HS-5 (cell line): ENCODE measurements at regions not wholly inside any gene's neighbourhood (a gene's known extent, or its start where the extent isn't known, plus 50 kb on each side); places are given as distances from the start of the nearest gene placed in this dataset.

Source experiments
- DNase-seq: peaks from one replicate; pipeline ENCODE4 v3.0.0-alpha.2; 2012; ENCODE audit warnings: low read depth

DNA sequence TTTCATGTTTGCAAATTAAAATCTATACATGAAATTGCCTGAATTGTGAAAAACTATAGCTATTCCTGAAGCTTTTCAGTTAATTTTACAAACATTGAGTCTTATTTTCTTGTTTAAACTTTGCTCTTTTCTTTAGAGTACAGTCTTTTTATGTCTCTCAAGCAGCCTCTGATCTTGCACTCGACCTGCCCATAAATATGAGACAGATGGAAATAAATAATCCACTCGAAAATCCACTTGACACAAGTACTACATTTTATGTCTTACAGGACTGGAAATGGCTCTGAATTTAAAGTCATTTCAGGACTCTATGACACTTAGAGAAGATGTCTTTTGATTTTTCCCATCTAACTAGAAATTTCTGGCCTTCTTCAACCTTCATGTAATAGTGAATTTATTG is 283.8 kb downstream of the USP25 start:
- DNase-seq = no peak

DNA sequence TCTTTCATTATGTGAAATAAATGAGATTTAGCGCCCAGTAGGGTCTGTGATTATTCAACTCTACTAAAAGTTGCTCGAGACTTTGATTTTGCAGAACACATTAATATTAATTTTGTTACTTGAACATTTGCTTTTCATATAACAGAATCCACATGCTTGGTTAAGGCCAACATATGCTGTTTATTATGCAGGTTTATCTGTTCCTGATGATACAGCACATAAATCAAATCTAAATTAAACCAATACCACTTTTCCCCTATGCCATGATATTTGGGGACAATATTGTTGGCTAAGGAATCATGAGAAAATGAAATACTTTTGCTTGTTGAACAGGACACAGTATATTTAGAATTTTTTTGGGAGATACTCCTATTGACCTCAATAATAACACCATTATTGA is 291.1 kb downstream of the USP25 start:
- no peak for DNase-seq

DNA sequence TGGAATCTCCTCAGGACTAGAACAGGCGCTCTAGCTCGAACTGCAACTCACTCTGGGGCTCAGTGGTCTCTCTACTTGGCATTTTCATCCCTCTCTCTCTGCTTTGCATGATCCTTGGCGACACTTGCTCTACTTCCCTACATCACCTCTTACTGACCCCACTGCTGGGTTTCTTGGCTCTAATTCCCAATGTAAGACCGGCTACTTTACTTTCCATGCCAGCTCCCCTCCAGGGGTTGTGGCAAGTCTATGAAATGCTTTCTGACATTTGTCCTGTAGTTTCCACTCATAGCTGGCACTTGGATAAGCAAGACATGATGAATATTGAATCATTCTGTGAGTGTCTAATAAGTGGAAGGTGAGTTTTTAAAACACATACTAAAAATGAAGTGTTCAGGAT is 292.3 kb downstream of the USP25 start:
- DNase-seq = no peak

DNA sequence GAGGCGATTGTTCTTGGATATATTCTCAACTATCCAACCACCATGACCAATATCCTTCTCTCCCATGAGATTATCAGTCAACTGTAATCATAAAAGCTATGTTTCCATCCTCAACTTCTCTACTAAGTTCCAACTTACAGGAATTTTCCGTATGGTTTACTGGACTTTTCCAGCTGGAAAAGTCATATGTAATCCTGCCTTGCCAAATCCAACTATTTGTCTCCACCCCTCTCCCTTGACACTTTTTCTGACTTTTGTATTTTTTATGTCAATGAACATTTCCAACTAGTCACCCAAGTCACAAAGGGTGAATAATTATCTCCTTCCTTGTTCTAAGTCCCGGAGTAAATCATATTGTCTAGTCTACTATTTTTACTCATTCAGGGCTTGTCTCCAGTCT is 293.1 kb downstream of the USP25 start:
- no peak for DNase-seq

DNA sequence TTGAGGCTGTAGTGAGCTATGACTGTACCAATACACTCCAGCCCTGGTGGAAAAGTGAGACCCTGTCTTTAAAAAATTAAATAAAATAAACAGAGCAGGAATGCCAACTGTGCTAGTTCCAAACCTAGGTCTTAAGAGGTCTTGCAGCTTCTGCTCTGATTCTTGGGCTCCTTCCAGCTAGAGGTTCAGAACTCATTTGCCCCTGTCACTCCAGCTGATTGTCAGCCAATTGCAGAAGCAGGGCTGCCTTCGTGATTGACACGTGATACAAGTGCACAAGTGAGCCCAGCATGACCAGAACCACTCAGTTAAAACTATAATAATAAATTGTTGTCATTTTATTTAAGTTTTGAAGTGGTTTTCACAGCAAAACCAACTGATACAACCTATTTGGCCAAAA is 298.4 kb downstream of the USP25 start:
- DNase-seq = no peak

DNA sequence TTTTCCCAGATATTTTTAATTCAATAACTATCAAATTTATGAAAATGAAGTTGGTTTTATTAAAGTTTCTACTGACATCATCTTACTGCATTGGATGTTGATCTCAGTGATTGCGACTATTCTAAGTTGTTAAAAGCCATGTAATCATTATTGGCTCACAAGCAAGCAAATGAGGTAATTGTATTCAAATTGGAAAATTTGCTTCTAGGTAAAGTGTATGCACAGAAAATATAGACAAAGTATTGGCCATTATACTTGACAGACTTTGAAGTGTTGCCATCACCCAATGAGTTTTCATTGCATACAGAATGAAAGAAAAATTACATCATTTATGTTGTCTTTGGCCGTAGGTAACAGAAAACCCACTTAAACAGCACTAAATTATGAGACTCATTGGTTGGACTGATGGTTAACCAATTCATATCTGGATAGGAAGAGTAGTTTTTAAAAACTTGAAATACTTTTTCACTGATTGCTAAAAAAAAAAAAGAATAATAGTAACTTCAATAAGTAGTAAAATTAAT is 299.2 kb downstream of the USP25 start:
- no peak for DNase-seq

DNA sequence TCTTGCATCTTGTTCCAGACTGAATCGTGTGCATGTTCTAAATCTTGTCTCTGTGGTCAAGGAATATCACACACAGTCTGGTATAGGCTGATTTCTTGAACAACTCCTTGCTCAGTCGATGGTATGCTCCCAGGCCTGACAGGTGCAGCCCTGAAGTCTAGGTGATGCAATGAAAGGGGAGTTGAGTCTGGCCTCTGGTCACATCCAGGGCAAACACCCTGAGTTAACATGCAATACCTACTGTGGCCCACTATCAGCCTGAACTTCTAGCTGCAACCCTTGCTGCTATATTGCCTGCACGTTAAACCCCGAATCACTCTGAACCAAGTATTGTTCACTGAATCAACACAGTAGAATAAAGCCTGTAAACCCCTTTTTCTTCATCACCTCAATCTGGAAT is 303.4 kb downstream of the USP25 start:
- DNase-seq = no peak

DNA sequence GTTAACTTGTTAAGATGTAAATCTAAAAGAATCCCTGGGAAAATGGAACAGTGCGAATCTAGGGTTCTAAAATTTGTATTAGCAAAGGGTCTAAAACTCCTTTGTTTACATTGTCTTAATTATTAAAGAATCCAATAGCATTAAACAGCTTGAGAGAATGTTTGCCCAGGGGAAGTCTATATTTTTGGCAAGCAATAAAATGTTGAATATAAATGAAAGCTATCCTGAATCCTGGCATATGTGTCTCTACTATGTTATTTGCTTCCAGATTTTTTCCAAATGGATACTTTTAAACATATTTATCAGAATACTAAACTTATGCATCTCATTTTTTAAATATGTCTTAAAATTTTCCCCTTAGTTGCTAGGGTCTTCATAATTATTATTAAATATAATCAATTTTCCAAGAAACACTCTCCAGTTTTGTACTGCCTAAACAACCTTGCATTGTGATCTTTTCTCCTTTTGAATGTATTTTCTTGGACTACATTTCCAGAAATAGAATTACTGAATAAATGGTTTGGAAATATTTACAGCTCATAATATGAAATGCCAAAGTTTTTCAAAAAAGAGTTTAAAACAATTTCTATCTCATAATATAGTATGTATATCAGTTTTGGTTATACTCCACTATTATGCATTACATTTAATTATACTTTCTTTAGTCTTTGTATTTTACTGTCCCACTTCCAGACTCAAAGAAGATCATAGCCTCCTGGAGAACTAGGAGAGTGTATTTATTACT is 304.8 kb downstream of the USP25 start:
- no peak for DNase-seq

DNA sequence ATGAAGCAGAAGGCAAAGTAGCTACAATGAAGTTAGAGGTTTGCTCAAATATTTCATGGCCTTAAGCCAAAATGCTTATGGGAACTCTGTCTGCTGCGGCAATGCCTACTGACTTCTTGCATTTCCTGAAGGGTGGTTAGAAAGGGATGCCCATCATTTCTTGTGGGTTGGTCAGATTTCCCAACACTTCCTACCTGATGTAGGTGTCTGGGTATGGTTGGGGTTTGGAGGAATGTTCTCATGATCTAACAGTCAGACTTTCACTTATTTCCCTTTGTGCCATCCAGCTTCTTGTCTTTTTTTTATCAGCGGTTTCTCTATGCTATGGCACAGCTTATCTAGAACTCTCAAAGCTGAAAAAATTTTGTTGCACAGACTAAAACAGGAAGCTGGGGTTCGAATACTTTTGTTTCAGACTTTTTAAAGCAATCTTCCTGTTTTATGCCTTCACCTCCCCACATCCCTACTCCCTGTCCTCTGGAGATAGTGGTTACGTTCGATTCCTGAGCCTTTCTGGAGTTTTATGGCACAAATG is 307.7 kb downstream of the USP25 start:
- no peak for DNase-seq

DNA sequence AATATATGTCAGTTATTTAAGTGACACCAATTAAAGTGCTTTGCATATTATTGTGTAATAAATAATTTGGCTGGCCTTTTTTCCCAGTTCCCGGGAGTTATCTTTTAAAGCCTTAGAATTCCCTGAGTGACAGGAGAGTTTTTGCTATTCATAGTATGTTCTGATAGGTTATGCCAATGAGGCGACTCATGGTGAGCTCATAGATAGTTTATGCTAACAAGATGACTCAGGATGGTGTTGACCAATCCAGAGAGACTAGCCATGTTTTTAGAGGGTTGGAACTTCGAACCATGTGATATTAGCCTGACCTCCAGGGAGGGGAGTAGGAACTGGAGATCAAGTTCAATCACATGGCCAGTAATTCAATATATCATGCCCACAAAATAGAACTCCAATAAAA is 310.8 kb downstream of the USP25 start:
- DNase-seq = peak; percentile 35

DNA sequence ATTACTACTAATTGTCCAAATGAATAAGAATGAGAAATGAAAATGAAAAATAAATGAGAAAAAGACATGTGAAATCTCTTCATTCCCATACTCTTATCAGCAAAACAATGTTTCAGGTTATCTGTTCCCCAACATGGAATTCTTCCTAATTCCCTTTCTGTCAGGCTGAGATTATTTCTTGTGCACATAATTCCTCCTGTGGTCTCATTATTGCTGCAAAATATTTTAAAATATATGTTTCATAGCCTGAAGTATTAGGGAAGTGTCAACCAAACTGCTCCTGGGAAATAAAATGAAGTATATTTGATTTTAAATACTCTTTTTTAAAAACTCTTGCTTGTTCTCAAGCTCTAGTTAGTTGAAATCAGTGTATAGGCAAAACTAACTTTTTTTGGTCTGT is 314.9 kb downstream of the USP25 start:
- DNase-seq = no peak

DNA sequence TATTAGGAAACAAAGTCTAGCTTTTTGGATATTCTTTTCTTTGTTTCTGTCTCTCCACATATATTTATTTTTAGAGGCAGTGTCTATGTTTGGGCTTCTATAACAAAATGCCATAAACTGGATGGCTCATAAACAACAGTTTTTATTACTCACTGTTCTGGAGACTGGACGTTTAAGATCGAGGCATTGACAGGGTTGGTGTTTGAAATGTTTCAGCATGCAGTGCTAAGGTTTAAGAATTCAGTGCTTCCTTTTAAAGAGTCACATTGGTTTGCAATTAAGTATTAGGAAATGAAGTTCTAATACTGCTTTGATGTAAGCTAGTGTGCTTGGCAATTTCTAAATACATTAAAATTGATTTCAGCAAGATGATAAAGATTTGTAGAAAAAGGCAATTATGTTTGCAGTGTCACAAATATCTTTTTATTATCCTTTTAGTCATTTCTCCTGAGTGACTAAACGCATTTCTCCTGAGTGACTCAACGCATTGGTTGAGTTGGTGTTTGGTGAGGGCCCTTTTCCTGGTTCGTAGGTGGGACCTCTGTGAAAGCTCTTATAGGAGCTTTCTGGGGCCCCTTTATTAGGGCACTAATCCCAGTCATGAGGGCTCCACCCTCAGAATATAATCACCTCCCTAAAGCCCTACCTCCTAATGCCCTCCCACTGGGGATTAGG is 317.0 kb downstream of the USP25 start:
- DNase-seq = peak; percentile 58

DNA sequence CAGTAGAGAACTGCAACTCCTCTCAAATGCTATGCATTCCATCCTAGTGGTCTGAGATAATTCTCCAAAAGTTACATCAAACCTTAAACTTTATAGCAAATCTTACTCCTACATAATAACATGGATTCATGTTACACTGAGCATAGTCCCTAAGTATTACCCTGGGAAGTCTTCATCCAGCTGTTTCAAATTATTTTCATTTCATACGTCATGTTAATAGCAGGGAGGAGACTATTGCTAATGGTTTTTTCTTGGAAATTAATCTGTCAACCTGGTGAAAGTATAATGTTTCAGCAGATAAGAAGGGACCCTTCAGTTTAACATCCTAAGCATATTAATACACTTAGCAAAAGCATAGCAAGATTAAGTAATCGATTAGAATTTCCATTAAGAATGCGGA is 318.1 kb downstream of the USP25 start:
- DNase-seq = no peak

DNA sequence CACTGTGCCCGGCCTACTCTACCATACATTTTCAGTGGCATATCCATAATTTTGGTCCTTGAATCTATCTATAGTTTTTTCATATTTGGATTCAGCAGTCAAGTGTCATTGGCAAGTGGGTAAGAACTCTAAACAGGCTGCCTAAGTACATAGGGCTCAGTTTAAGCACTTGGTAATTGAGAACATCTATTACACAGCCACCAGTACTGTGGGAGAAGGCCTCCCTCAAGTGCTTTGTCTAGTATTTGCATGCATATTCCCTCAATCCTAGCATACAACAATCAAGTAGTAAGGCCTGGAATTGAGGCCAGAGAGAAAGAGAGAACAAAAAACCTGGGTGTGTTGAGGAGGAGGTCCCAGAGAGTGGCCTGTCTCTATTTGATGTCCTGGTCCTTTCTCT is 325.2 kb downstream of the USP25 start:
- DNase-seq = no peak

DNA sequence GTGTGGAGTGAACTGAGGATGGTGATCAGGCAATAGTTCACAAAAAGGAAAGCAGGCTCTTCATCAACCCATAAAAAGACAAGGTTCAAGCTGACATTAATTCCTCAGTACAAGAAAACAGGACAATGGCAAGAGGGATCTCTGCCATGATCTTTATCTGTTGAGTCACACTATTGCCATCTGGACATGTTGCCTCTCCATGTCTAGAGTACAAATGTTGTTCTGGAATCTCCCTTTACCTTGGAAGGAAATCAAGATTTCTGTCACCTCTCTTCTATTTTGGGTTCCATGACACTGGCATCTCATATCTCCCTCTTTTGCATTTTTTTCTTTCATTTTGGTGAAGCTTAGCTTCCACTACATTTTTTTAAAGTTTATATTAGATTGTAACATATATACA is 329.1 kb downstream of the USP25 start:
- DNase-seq = no peak

DNA sequence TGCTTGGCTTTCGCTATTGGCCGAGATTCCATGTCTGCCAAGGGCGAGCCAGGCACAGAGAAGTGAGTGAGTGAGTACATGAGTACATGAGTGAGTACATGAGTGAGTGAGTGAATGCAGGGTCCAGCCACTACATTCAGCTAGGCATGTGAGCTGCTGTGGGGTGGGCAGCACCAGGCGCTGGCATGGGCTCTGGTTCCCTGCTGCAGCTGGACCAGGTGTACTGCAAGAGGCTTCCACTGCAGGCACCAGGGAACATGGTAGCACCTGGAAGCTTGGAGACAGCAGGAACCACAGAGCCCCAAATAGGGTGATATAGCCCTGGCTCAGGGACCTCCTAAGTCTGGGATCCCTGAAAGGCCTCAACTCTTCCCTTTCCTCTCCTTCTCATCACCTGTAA is 330.2 kb downstream of the USP25 start:
- DNase-seq = no peak

DNA sequence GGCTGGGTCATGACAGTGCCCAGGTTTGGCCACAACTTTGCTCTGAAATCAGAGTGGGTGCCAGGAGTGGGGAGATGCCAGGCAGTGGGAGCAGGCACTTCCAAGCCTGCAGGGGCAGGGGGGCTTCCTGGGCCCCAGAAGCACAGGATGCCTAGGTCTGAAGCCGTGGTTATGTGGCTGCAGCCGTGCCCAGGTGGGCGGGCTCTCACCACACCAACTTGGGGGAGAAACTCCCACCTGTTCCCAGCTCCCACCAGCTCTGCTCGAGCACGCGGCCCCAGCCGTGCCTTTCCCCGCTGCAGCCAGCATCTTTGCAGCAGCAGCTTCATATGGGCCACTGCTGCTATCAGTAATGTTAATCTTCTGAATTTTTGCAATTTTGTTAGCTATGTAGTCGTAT is 331.4 kb downstream of the USP25 start:
- DNase-seq = no peak

DNA sequence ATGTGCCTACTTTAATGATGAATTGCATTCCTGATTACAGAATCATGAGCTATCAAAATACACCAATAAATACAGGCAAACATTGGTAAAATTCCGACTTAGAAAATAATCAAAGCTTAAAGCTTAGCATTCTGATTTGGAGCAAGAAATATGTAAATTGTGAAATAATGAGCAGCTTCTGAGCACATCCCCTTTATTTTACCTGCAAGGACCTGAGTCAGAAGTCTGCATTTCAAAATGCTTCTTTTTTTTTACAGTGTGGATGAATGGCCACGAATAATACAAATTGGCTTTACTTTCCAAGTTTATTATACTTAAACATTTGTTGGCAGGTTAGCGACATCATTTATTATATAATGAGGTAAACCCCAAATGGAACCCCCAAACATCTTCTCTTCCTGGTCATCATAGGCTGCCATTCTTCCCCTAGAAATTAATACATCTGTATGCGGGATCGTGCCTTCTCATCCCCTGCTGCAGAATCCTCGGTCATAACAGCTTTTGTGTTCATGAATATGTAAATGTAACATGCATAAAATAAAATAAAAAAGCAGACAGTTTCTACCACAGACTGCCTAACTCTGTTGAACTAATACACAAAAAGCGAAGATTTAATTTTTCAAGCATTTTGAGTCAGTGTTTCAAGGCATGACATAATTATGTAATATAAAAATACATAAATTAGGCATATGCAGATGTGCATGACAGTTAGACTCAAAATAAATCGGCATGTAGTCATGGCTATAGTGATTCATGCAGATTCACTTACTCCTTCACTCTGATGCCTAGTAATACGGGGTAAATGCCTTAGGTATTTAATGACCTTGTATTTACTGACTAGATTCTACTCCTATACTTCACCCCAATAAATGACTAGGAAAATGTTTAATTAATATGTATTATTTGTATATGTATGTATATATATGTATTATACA is 339.7 kb downstream of the USP25 start:
- no peak for DNase-seq

DNA sequence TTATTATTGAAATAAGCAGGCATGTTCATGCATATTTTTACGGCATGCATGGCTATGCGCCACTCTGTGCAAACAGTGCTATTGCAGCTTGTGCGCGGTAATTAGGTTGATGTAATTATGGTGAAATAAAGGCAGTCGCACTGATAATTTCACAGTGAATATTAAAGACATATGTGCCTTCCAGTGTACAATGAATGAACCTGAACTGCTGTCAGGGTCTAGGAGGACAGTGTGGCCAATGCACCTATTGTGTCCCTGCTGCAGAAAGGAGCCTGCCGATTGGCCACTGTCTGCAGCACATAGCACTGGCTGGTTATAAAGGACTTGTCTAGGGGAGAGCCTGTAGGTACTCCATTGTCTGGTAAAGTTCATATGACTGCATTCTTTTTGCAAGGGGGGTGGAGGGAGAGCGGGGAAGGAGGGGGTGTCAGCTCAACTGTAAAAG is 340.4 kb downstream of the USP25 start:
- no peak for DNase-seq

DNA sequence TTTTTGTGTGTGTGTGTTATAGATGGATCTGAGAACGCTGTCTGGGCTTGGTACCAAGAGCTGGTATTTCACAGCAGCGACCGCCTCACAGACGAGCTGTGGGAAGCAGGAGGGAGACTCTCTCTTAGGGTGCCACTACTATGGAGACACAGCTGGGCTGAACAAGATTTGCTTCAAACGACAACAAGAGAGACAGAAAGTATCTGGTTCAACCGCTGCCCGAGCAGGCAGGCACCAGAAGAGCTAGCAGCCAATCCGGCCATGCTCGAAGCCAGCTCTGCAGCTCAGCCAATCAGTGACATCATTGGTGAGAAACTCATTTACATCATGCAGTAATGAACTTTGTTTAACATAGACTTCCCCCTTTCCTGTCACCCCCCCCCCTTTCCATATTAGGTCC is 341.3 kb downstream of the USP25 start:
- no peak for DNase-seq

DNA sequence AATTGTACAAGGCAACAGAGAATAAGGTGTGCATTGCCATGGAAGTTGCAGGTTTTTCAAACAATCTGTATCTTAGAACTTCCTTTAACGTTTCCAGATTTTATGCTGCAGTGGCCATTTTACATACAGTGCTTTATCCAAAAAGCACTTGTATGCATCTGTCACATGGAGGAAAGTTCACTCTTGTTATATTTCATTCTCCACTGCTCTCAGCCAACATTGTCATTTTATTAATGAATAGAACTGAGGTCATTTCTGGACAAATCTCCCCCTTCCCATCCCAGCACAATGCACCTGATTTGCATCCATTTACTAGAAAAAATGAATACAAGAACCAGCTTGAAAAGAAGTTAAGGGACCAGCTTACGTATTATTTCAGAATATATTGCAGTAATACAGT is 342.0 kb downstream of the USP25 start:
- DNase-seq = no peak

DNA sequence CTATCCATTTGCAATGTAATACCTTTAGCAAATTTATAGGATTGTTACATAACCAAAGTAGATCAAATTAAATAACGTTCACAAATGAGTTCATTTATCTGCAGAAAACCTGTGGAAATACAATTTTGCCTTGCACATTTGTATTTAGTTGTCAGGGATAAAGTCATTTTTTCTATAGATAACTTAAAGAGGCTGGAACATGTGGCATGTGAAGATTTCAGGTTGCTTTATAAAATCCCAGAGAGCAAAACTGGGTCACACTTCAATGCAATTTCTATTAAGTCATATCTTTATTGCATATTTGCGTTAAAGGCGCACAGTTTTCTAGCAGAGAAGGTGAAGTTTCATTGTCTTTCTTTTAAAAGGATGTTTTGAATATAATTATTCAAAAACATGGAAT is 342.4 kb downstream of the USP25 start:
- DNase-seq = no peak
